NOMO-1 treated with dmso at 0.1 percent for 144 hours (cell line): ENCODE measurements at regions not wholly inside any gene's neighbourhood (a gene's known extent, or its start where the extent isn't known, plus 50 kb on each side); places are given as distances from the start of the nearest gene placed in this dataset.
"Not testable (repeated sequence)": the region's sequence is repeated elsewhere in the genome, so short reads cannot be mapped to it uniquely, and the experiment has no call there.

Experiments
- DNase-seq: peaks from one replicate; lab custom pipeline; 2025; ENCODE audit not compliant: unreplicated experiment; lab: John Stamatoyannopoulos, UW

GRCh38 chr10:5576780-5577624 is 52.2 kb downstream of the CALML3 start:
- DNase-seq, result no peak

- not testable (repeated sequence) for DNase-seq
These were observed 55.3 kb downstream of the CALML3 start for GRCh38 chr10:5580038-5580428.

- DNase-seq, result peak; percentile 14
These were observed 57.2 kb downstream of the CALML3 start for GRCh38 chr10:5581670-5582566.

- DNase-seq, result no peak
These were observed 58.0 kb downstream of the CALML3 start for GRCh38 chr10:5582736-5583135.

- DNase-seq, result no peak
These were observed 58.9 kb downstream of the CALML3 start for GRCh38 chr10:5583525-5584175.

GRCh38 chr10:5584895-5585516 is 60.2 kb downstream of the CALML3 start:
- DNase-seq, result no peak

- no peak for DNase-seq
These were observed 60.9 kb downstream of the CALML3 start for GRCh38 chr10:5585517-5586206.

- DNase-seq, result no peak
These were observed 62.7 kb downstream of the CALML3 start for GRCh38 chr10:5587151-5588079.

- no peak for DNase-seq
These were observed 63.3 kb downstream of the CALML3 start for GRCh38 chr10:5588080-5588453.

- no peak for DNase-seq
These were observed 63.8 kb downstream of the CALML3 start for GRCh38 chr10:5588603-5589002.
